GM21529 (cell line): ENCODE measurements at regions not wholly inside any gene's neighbourhood (a gene's known extent, or its start where the extent isn't known, plus 50 kb on each side); places are given as distances from the start of the nearest gene placed in this dataset.
"Not testable (repeated sequence)": the region's sequence is repeated elsewhere in the genome, so short reads cannot be mapped to it uniquely, and the experiment has no call there.

Experiments
- ATAC-seq: cut with Tn5 transposase; IDR thresholded peaks from one replicate; pipeline ENCODE4 v1.9.1; 2021; ENCODE audit not compliant: unreplicated experiment

DNA sequence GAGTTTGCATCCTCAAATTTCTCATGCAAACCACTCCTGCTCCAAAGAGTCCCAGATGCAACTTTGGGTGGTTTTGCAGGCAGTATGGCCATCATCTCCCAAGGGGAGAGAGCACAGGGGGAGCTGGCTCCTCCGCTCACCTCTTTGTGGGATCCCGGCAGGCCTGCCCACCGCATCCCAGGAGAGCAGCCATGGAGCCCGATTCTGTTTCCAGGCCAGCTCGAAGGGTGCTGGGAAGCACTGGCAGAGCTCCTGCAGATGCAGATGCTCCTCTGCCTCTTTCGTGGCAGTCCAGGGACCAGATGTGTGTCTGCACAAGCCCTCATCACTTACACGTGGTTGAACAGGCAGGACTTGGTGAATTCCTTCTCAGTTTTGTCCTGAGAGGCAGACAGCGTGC lies 239.3 kb upstream of the SGCG start:
- ATAC-seq = not testable (repeated sequence)

DNA sequence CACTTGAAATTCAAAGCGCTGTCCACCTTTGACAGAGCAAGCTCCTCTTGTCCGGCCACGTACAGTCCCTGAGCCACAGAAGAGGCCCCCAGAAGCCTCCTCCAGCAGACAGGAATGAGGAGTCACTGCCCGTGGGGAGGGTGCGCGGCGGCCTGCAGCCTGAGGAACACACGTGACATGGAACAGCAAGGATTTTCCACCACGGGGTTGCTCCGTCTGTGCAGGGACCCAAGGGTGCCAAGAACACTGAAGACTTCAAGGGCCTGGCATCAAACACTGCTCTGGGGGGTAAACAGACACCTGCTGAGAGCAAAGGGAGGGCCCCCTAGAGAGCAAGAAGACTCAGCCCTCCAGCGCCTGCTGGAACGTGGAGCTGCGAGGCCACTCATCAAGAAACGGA lies 237.9 kb upstream of the SGCG start:
- not testable (repeated sequence) for ATAC-seq

DNA sequence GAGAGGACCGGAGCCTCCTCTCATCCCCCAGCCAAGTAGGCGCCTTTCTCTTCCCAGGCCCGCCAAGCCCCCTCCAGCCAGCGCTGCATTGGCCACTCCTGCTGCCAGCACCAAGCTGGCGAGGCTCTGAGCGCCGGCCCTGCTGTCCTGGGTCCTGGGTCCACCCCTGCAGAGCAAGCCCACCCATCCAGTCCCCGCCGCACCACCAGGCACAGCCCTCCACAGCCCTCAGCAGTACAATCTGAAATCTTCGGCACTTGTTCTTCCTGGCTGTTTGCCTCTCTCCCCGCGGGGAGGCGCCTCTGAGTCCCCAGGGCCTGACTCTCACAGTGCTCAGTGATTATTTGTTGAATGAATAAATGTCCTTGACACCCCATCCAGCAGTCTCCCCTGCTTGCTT lies 236.4 kb upstream of the SGCG start:
- no peak for ATAC-seq

DNA sequence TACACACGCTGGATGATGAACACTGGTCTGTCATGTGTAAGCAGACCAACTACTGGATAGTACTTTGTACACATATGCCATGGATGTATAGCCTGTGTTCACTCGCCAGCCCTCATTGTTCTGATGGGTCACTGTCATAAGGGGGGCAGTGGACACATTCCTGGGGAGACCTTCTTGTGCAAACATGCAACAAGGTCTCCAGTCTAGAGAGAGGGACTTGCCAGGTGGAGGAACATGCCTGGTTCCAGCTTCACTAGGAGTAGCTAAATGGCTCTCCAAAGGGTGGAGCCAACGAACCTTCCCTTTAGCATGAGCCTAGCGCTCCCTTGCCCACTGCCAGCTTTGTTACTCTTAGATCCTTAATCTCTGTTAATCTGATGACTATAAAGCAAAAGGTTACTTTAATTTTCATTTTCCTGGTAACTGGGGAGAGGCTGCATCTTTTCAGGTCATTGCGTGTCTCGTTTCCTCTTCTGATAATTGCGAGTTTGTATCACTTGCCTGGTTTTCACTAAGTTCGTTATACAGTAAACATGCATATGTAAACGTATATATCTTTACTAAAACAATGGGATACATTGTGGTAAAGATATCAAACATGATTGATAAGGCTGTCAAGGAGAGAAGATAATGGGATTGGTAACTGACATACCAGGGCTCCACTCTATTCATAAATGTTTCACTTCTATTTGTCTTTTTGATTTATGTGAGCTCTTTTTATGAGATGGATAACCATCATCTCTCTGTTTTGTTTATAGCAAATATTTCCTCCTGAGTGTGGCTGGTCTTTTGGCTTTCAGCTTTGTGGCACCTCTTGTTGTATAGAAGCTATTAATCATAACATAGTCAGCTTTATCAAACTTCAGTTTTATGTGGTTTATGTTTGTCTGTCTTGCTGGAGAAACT lies 235.2 kb upstream of the SGCG start:
- no peak for ATAC-seq

DNA sequence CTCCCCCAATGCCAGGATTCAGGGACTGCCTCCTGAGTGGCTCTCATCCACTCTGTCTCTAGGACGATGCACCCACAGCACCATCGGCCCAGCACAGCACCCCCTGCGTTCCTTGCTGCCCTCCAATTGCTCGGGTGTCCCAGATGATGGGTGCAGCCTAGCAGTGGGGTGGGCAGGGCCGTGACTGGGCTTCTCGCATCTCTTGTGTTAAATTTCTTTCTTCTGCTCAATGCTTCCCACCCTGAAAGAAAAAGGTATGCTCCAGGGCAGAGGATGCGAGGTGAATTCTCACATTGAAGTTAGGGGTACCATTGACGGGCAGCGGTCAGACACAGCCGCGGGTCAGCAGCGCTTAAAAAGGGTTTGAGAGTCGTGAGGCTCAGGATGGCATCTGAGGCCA lies 232.4 kb upstream of the SGCG start:
- ATAC-seq = no peak

DNA sequence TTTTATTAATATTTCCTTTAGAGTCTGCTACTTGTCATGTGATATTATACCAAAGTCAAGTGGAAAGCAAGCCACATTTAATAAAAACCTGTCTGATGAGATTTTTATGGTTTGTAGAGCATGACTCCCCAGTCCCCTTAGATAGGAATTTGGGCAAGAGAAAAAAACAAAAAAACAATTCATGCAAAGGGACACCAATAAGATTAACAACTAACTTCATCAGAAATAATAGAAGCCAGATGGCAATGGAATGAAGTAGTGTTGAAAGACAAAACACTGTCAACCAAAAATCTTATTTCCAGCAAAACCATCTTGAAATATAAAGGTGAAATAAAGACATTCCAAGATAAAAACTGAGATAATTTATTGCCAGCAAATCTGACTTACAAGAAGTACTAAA lies 228.8 kb upstream of the SGCG start:
- ATAC-seq = not testable (repeated sequence)

DNA sequence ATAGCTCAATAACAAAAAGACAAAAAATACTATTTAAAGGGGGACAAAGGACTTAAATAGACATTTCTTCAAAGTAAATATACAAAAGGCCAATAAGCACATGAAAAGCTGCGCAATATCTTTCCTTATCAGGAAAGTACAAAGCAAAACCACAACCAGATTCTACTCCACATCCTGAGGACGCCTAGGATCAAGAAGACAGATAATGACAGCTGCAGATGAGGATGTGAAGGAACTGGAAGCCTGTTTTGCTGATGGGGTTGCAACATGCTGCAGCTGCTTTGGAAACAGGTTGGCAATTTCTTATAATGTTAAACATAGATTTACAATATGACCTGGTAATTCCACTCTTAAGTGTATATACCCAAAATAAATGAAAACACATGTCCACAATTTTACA lies 225.6 kb upstream of the SGCG start:
- ATAC-seq = not testable (repeated sequence)

DNA sequence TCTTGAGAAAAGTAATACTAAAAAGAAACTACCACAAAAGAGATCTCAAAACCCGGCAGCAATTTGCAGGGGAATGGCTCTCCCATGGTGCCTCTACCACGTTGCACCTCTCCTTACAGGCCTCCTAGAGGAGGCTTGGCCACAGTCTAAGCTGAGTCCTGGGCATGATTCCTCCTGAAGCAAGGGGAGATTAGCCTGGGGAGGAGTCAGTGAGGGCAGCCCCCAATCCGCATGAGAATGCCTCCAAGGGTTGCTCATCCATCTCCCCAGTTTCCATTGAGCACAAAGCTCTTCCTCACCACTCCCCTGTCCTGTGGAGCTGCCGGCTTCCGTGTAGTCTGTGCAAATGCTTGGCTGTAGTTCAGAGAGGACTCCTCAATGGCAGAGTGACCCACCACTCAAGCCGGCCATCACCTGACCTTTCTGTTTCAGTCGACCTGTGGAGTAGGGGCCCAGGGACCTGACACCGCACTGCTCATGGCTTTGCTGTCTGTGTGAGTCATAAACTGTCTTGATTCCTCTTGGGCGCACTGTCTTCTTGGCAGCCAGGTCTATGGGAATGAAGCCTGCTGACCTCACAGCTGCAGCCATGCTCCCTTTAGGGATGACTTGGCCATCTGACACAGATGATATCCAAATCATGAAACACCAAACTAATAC lies 224.2 kb upstream of the SGCG start:
- ATAC-seq = not testable (repeated sequence)

DNA sequence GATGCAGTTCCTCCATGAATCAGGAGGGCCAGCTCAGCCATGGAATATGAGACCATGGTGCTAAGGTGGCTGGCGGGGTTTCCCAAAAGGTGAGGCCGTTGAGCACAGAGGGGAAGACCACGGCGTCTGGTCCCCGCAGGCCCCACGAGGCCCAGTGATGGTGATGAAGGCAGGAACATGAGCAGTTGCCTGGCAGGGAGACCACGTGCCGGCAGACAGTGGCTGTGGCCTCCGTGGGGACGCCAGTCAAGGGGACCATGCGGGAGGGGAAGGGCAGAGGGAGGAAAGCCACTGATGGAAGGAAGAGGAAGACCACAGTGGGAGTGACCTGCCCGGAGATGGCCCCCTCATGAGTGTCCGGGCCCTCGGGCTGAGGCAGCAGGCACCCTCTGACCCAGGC lies 220.9 kb upstream of the SGCG start:
- ATAC-seq = not testable (repeated sequence)

DNA sequence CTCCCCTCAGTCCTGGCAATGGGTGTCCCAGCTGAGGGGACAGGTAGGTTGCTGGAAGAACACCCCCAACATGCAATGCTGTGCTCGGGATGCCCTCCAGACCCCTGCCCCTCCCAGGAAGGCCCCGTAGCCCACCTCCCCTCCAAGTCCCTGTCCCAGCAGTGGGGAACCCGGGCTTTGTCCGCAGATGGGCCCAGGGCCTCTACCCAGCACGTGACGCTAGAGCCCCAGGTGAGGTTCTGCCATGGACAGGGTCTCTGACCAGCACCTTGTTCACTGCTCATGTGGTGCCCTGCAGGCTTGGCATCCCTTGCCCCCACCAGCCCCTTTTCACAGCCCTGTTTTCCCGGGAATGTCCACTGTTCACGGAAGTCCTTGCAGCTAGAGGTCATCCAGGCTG lies 220.0 kb upstream of the SGCG start:
- no peak for ATAC-seq

DNA sequence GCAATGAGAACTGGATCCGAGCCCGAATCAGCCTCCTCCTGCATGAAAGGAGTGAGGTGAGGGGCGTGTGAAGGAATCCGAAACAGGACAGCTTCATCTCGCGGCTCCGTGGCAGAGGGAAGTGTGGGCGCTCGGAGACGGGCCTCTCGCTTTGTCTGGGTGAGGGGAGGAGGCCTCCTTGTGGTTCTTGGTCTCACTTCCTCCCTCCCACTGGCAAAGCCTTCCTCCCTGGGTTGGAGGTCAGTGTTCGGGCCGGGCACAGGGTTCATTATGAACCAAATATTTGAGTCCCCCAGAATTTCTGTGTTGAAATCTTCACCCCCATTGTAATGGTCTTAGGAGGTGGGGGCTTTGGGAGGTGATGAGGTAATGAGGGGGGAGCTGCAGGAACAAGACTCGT lies 219.4 kb upstream of the SGCG start:
- ATAC-seq = not testable (repeated sequence)

DNA sequence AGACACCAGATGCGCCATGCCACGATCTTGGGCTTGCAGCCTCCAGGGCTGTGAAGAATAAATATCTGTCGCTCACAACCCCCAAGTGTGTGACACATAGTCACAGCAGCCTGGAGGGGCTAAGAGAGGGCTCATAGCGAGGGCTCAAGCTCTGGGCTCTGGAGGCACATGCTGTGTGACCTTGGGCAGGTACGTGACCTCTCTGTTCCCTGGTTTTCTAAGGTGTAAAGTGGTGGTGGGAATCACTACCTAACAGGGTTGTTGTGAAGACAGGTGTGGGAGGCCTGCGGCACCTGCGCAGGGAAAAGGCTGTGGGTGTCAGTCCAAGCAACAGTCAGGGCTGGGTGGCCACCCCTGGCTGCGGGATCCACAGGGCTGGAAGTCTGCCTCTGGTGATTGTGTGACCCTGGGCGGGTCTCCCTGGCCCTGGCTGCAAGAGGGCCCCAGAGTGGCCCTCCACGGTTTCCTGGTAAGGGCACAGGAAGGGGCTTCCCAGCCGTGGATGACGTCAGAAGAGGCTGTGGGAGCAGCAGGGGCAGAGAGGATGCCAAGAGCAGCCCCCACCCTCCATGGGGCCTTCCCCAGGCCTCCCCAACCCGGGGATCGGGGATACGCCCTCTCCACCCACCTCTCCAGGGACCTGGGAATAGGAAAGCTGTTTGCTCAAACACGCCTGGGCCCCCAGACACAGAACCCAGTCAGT lies 218.8 kb upstream of the SGCG start:
- no peak for ATAC-seq

DNA sequence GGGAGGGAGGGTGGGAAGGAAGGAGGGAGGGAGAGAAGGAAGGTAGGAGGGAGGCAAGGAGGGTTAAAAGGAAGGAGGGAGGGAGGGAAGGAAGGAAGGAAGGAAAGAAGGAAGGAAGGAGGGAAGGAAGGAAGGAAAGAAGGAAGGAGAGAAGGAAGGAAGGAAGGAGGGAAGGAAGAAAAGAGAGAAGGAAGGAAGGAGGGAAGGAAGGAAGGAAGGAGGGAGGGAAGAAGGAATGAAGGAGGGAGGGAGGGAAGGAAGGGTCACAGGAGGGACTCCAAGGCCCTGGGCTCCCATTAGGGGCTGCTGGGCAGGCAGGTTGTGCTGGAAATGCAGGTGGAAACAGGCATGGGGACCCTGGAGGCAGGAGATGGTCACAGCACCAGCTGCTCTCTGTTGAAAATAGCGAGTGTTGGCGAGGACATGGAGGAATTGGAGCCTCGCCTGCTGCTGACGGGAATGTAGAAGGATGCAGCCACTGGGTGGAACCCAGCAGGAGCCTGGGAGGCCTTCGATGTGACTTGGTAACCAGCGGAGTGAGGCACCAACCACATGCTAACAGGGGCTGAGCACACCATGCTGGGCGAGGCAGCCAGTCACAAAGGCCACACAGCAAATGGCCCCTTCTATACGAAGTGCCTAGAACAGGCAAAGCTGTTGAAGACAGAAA lies 217.3 kb upstream of the SGCG start:
- ATAC-seq = not testable (repeated sequence)

DNA sequence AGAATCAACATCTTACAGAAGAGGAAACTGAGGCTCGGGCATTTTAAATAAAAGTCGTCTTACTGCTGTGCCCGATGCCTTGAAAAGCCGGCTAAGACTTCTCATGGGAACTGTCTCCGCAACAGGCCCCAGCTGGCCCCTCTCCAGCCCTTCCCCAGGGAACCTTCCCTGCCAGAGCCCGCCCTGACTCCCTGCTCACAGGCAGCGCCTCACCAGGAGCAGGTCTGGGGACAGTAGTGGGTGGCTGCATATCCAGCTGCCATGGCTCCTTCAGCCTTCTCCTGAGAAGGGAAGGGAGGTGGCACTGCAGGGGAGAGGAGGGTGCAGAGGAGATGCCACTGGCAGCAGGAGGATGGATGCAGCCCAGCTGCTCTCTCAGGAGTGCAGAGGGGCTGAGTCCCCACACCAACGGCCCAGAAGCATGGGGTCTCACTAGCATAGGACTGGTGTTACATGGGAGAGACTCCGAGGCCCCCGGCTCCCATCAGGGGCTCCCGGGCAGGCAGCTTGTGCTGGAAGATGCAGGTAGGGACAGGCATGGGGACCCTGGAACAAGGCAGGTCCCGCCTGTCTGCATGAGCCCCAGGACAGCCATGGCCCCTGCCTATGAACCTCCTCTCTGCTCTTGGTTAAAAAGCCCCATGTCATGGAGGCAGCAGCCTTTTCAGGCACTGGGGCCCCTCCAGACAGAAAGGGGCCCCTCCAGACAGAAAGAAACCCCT lies 216.4 kb upstream of the SGCG start:
- no peak for ATAC-seq

DNA sequence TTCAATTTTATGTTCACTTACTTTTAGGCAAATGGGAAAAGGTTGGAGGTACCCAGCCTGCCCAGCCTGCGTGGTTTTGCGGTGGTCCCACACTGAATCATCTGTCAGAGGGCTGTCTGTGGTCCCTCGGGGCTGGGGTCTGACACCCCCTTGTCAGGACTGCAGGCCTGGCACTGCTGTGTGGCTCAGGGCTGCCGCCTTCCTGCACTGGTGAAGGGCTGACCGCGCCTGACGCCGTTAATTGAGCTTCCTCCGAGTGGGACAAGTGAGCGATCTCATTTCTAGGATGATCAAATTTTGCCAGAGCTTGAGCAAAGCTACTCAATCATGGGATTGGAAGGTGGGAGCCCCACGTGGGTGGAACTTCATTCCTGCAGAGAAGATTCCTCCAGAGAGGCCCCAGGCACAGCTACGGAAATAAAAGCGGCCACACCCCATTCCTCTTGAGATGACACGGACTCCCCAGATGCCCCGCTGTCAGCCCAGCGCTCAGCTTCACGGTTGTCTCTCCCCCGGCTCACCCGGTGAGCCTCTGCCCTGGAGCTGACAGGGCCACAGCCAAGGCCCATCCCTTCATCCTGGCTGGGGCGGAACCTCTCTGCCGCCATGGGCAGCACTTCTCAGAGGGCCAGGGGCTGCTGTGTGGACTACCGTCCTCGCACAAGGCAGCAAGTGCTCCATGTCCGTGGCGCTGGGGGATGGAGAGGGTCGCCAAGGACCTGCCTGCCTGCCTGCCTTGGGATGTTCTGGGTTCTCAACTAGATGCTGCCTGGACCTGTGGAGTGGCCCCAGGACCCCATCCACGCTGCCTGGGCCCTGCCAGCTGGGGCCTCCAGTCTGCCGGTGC lies 215.5 kb upstream of the SGCG start:
- not testable (repeated sequence) for ATAC-seq

DNA sequence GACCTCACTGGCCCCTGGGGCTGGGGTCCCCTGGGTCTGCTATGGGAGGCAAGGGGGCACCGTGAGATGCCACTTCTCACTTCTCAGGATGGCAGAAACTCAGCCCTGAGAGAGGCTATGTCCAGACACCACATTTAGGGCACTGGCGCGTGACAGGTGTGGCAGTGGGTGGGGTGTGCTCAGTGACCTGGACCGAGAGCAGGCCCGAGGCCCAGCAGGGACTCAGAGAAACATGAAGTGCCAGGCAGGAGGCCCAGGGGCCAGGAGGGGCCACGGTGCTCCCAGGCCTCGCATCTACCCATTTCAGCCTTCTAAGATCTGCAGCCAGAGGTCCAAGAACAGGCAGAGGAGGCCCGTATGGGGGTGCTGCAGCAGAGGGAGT lies 214.9 kb upstream of the SGCG start:
- not testable (repeated sequence) for ATAC-seq

DNA sequence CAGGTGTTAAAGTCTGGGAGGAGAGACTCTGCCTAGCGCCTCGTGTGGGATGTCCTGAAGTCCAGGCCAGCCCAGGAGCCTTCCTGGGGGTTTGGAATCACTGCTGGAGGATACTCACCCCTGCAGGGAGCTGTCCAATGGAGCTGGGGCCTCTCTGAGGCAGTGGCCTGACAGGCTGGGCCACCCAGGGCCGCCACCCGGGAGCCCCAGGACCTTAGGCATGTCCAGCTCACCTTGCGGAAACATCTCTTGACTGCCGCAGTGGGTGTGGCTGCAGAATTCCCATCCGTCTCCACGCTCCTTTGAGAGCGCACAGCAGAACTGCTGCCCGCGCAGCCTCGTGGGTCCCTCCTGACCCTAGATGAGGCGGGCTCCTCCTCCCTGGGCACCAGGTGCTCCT lies 214.0 kb upstream of the SGCG start:
- not testable (repeated sequence) for ATAC-seq

DNA sequence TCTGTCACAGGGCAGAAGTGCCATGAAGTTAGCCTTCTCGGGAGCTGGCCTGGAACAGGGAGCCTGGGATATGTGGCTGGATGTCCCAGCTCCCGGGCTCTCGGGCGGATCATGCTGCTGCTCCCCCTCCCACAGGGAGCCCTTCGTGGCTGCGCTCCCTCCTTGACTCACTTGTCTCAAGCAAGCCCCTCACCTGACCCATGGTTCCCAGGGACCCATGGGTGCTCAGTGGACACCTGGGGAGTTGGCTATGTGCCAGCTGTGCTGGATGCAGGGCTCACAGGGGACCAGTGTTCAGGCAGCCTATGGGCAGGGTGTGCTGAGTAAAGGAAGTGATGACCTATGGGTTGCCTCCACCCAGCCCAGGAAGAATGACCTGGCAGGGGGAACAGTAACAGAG lies 213.1 kb upstream of the SGCG start:
- no peak for ATAC-seq

DNA sequence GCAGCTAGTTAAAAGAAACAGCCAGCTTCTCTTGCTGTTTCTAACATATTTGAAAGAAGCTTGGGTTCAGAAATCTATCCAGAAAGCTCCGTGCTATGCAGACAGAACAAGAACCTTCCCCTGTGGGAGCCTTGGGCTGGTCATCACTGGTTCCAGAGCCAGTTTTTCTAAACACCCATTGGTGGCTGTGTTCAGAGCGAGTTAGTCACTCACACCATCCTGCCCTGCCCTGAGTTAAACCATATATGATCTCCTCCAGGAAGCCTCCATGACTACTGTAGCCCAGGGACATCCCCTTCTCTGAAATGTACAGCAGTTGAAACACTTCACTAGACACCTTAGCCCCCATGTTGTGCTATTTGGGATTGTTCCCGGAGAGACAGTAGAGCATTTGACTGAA lies 200.8 kb upstream of the SGCG start:
- no peak for ATAC-seq

DNA sequence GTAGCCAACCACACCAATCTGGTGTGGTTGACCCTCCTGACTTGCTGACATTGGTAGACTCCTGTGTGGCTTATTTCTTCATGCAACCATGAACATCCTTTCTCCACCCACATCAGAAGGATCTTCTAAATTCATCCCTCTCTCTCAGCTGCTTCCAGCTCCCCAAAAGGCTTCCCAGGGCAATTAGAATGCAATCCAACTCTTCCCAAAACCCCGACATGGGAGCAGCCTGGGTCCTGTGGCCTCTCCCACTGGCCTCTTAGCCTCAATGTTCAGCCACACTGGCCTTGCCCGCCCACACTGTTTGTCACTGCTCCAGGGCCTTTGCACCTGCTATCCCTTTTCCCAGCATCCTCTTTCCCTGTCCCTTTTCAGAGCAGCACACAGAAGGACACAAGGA lies 199.8 kb upstream of the SGCG start:
- no peak for ATAC-seq
